ENCODE measurements at regions not wholly inside any gene's neighbourhood (a gene's known extent, or its start where the extent isn't known, plus 50 kb on each side); places are given as distances from the start of the nearest gene placed in this dataset.
"Not testable (repeated sequence)": the region's sequence is repeated elsewhere in the genome, so short reads cannot be mapped to it uniquely, and the experiment has no call there.

DNA sequence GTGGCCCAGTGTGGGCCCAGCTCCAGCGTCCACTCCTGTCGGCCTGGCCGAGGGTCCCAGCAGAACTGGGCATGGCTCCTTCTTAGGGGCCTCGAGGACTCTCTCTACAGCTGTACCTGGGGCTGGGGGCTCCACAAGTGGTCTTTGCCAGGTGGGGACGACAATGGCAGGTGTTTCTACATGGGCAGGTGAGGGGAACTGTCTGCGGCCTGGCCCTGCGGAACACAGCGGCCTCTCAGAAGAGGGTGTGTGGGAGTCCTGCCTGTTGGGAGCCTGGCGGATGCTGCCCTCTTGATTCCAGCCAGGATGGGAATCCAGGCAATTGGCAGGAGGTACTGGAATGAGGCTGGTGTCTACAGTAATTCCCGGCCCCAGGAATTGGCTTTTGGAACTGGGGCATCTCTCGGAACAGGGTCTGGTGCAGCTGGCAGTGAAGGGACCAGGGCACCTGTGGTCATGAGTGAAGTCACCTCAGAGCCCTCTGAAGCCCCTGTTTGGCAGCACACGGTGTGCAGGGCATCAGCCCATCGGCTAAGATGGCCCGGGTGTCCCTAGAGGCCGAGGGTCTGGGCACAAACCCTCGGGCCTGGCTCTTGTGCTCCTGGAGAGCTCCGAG is 357.9 kb downstream of the TMEM121 start:
- FAIRE-seq; H3K79me2 ChIP-seq (ENCODE audit: control insufficient read depth in 1 of 2, insufficient read depth in 2 of 2, low read length in 2 of 2); POLR2A ChIA-PET (ENCODE audit: partially characterized antibody); H3K27ac ChIP-seq (ENCODE audit: low read depth, low read length); H3K18ac ChIP-seq (ENCODE audit: extremely low read depth, low read length); H3K9ac ChIP-seq (replicated peaks in 1 of 4; ENCODE audit: extremely low read depth in 1 of 4, low read depth in 3 of 4, low read length in 3 of 4); H3K56ac ChIP-seq (replicated peaks; ENCODE audit: insufficient read length, low read depth, low read length); H2AFZ ChIP-seq (ENCODE audit: low read length); H3K4me2 ChIP-seq (ENCODE audit: insufficient read depth in 1 of 2, low read depth in 2 of 2, low read length in 2 of 2); H3K23me2 ChIP-seq (ENCODE audit: low read depth, low read length); H2BK15ac ChIP-seq (ENCODE audit: low read length); H4K8ac ChIP-seq (ENCODE audit: extremely low read depth, insufficient read depth, low read length); H2AK5ac ChIP-seq (ENCODE audit: low read depth, low read length); H4K5ac ChIP-seq (ENCODE audit: insufficient read length, low read depth, low read length); CTCF ChIA-PET (ENCODE audit: partially characterized antibody); H3K27me3 ChIP-seq (replicated peaks in 1 of 4; ENCODE audit: control insufficient read depth in 3 of 4, extremely low read depth in 1 of 4, insufficient read depth in 3 of 4, low read length in 3 of 4); H3K14ac ChIP-seq (ENCODE audit: insufficient read length); H3K36me3 ChIP-seq (ENCODE audit: control insufficient read depth in 2 of 4, insufficient read depth in 4 of 4, low read length in 3 of 4); H2BK120ac ChIP-seq (replicated peaks; ENCODE audit: low read depth, low read length); H3K4ac ChIP-seq (replicated peaks; ENCODE audit: insufficient read length, low read depth, low read length); DNase-seq (ENCODE audit: low read depth in 1 of 2, low spot score in 2 of 2); H2BK12ac ChIP-seq (ENCODE audit: low read depth, low read length); H2BK20ac ChIP-seq (ENCODE audit: low read length); H3K4me1 ChIP-seq (replicated peaks in 1 of 4; ENCODE audit: control insufficient read depth in 3 of 4, insufficient read depth in 4 of 4, low read length in 3 of 4); H3K79me1 ChIP-seq (ENCODE audit: low read depth, low read length); H3K23ac ChIP-seq (ENCODE audit: insufficient read length); H4K91ac ChIP-seq (replicated peaks; ENCODE audit: insufficient read length, low read length); H4K20me1 ChIP-seq (replicated peaks in 1 of 2; ENCODE audit: control insufficient read depth in 1 of 2, insufficient read depth in 2 of 2, low read length in 2 of 2); H2BK5ac ChIP-seq (ENCODE audit: low read depth, low read length); H3K4me3 ChIP-seq (ENCODE audit: extremely low read depth in 1 of 4, insufficient read depth in 2 of 4, low read depth in 3 of 4, low read length in 4 of 4): not testable (repeated sequence)
- H3K9me3 ChIP-seq (ENCODE audit: insufficient read depth in 2 of 2, low read depth in 1 of 2, low read length in 1 of 2), result peaks cover 50 to 96% of the 10 kb centered on the region in 2 experiments
- 76% methylated on average over 7 of the region's 17 CpGs; no CpG with 5 or more reads in 1 of the 2 experiments for WGBS, 2 experiments (ENCODE audit: extremely low coverage in 1 of 2, insufficient coverage in 1 of 2, insufficient read length in 1 of 2, insufficient replicate concordance in 2 of 2, low coverage in 1 of 2, low lambda C conversion rate in 2 of 2, missing lambda C conversion rate in 1 of 2)

Measured in H1 (cell line).